Upper lobe of left lung (tissue), 6 donors: ENCODE measurements at regions not wholly inside any gene's neighbourhood (a gene's known extent, or its start where the extent isn't known, plus 50 kb on each side); places are given as distances from the start of the nearest gene placed in this dataset.

Source experiments
- ATAC-seq, 2 donors: fragments of 200-7000 bp; cut with Tn5 transposase; one replicate each; pipeline ENCODE4 v1.9.1; 2022; ENCODE audit warnings: mild to moderate bottlenecking in 2 of 2, moderate library complexity in 2 of 2; ENCODE audit not compliant: low FRiP score in 2 of 2
- DNase-seq, 2 donors: peaks; one replicate each; pipeline ENCODE4 v3.0.0-alpha.2; 2019 to 2020
- H3K27ac ChIP-seq, 4 donors: fragments of 200-600 bp; sonication (generic); one replicate each; pipeline ENCODE4 v1.5.1; 2016 to 2019
- H3K27me3 ChIP-seq, 4 donors: fragments of 200-600 bp; sonication (generic); one replicate each; pipeline ENCODE4 v1.5.1; 2017 to 2019
- H3K36me3 ChIP-seq, 4 donors: fragments of 200-600 bp; sonication (generic); one replicate each; pipeline ENCODE4 v1.5.1; 2016 to 2019
- H3K4me1 ChIP-seq, 4 donors: fragments of 200-600 bp; sonication (generic); one replicate each; pipeline ENCODE4 v1.5.1; 2018 to 2019
- H3K4me3 ChIP-seq, 4 donors: fragments of 200-600 bp; sonication (generic); one replicate each; pipeline ENCODE4 v1.5.1; 2017 to 2019; ENCODE audit warnings: mild to moderate bottlenecking in 2 of 4, moderate library complexity in 1 of 4
- H3K9me3 ChIP-seq, 4 donors: fragments of 200-600 bp; sonication (generic); one replicate each; pipeline ENCODE4 v1.5.1; 2018 to 2019
- CTCF ChIP-seq, 6 experiments: fragments of 450-650 bp in 4 of 6; fragments of 200-600 bp in 2 of 6; sonication (generic) in 2 of 6; IDR thresholded peaks; one replicate each; pipeline ENCODE4 v1.5.1; 2016 to 2019; ENCODE audit warnings: antibody characterized with exemption in 6 of 6
- EP300 ChIP-seq, 4 donors: sonication (generic); formaldehyde crosslinking; IDR thresholded peaks; one replicate each; pipeline ENCODE4 v1.5.1; 2017; ENCODE audit warnings: antibody characterized with exemption in 4 of 4, control low read depth in 2 of 4
- POLR2A ChIP-seq, 4 donors: fragments of 450-650 bp; IDR thresholded peaks; one replicate each; pipeline ENCODE4 v1.5.1; 2016 to 2017; ENCODE audit warnings: antibody characterized with exemption in 4 of 4, mild to moderate bottlenecking in 2 of 4
- POLR2AphosphoS5 ChIP-seq, 2 donors: sonication (generic); formaldehyde crosslinking; IDR thresholded peaks; one replicate each; pipeline ENCODE4 v1.5.1; 2017; ENCODE audit warnings: antibody characterized with exemption in 2 of 2
- WGBS, 2 donors: methylation state at CpG; one replicate each; pipeline ENCODE4 v1.1.5; 2017 to 2018; 5-methylcytosine and 5-hydroxymethylcytosine counted together
- donor health status: DM: no; HTN: no; CAD: no; lungs with moderate emphysema.
- donor health status: DM: no; HTN: yes; CAD: no; lungs with severe emphysema.

DNA sequence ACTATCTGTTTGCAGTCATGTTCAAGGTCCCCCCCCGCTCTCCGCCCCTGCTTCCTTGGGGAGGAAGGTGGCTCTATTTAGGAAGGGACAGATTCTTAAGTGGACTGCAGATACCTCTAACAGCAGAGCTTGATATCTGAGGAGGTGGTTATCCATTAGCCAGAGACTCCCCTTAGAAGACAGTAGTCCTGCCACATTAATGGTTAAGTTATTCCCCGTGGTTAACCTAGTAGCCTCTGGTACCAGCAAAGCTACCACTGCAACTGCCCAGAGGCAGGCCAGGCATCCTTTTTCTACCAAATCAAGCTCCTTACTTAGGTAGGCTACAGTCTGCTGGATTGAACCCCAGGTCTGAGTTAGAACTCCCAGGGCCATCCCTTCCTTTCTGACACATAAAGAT, 162.1 kb upstream of the AVPR1A start:
- H3K36me3 ChIP-seq = no peaks in the 10 kb centered on the region
- peaks cover 0 to 7% (median 0%) of the 10 kb centered on the region in 4 donors for H3K9me3 ChIP-seq
- no peak for TF ChIP-seq EP300 (IDR thresholded peaks at IDR 0.05)
- TF ChIP-seq POLR2A (IDR thresholded peaks at IDR 0.05) = no peak
- no peak for TF ChIP-seq CTCF (IDR thresholded peaks at IDR 0.05)
- TF ChIP-seq POLR2AphosphoS5 (IDR thresholded peaks at IDR 0.05) = no peak
- H3K4me3 ChIP-seq = no peak overlapping the region
- DNase-seq (no peak), ATAC-seq (no peak)
- no peaks in the 10 kb centered on the region for H3K4me1 ChIP-seq
- no peaks in the 10 kb centered on the region for H3K27me3 ChIP-seq
- H3K27ac ChIP-seq = no peak overlapping the region
- 92 to 100% methylated on average over 3 of the region's 3 CpGs for WGBS, 2 donors

GRCh38 chr12:63308671-63309070, 157.7 kb upstream of the AVPR1A start:
- TF ChIP-seq POLR2A (IDR thresholded peaks at IDR 0.05) = no peak
- no peak for TF ChIP-seq POLR2AphosphoS5 (IDR thresholded peaks at IDR 0.05)
- TF ChIP-seq EP300 (IDR thresholded peaks at IDR 0.05) = no peak
- no peak for TF ChIP-seq CTCF (IDR thresholded peaks at IDR 0.05)
- Histone ChIP-seq H3K36me3 (no peaks in the 10 kb centered on the region), H3K27ac (no peak overlapping the region), H3K4me3 (no peak overlapping the region), H3K27me3 (no peaks in the 10 kb centered on the region), H3K4me1 (no peaks in the 10 kb centered on the region), H3K9me3 (peaks cover 0 to 7% (median 0%) of the 10 kb centered on the region in 4 donors)
- DNase-seq (no peak), ATAC-seq (no peak)
- WGBS, 2 donors = 64 to 67% methylated on average over 3 of the region's 3 CpGs

- TF ChIP-seq CTCF (IDR thresholded peaks at IDR 0.05) (no peak), POLR2A (IDR thresholded peaks at IDR 0.05) (no peak), EP300 (IDR thresholded peaks at IDR 0.05) (no peak), POLR2AphosphoS5 (IDR thresholded peaks at IDR 0.05) (no peak)
Observed at GRCh38 chr12:63307849-63308248, 156.8 kb upstream of the AVPR1A start.

DNA sequence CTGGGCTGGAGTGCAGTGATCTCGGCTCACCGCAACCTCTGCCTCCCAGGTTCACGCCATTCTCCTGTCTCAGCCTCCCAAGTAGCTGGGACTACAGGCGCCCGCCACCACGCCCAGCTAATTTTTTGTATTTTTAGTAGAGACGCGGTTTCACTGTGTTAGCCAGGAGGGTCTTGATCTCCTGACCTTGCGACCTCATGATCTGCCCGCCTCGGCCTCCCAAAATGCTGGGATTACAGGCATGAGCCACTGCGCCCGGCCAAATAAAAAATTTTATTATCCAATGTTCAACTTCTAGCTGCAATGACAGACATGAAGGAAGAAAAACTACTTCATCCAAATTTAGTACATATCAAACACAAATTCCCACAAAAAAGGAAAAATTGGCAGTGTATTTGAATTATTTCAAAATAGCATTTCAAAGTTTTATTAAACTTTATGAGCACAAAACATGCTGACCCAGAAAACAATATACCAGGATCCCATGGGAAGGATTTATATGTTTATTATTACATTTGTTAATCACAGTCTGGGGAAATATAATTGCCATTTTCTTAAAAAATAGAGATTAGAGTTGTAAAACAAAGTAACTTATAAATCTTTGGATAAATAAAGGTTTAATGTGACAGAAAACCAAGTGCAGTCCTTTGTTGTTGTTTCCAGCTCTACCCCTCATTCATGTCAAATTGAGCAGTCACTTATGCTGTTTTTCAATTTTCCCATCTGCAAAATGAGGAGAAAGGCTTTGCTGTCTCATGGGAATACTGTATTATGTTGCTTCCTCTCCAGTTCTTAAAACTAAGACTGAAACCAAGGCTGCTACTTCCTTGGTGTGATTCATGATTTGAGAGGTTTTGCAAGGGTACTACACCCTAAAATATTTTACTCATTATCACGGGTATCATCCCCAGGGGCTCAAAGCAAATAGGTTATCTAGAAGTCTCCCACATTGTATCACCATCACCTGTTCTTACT, 155.2 kb upstream of the AVPR1A start:
- Histone ChIP-seq H3K27me3 (no peaks in the 10 kb centered on the region), H3K27ac (no peak overlapping the region), H3K9me3 (peaks cover 0 to 7% (median 0%) of the 10 kb centered on the region in 4 donors), H3K4me3 (no peak overlapping the region), H3K36me3 (no peaks in the 10 kb centered on the region), H3K4me1 (no peaks in the 10 kb centered on the region)
- DNase-seq (no peak), ATAC-seq (no peak)
- 87 to 90% methylated on average over 14 of the region's 14 CpGs for WGBS, 2 donors
- no peak for TF ChIP-seq POLR2AphosphoS5 (IDR thresholded peaks at IDR 0.05)
- no peak for TF ChIP-seq EP300 (IDR thresholded peaks at IDR 0.05)
- no peak for TF ChIP-seq CTCF (IDR thresholded peaks at IDR 0.05)
- no peak for TF ChIP-seq POLR2A (IDR thresholded peaks at IDR 0.05)

More at GRCh38 chr12:63307849-63308248, 156.8 kb upstream of the AVPR1A start:
- Histone ChIP-seq H3K27ac (no peak overlapping the region), H3K36me3 (no peaks in the 10 kb centered on the region), H3K27me3 (no peaks in the 10 kb centered on the region), H3K4me1 (no peaks in the 10 kb centered on the region), H3K9me3 (peaks cover 0 to 7% (median 0%) of the 10 kb centered on the region in 4 donors), H3K4me3 (no peak overlapping the region)
- 90 to 91% methylated on average over 8 of the region's 8 CpGs for WGBS, 2 donors
- DNase-seq (no peak), ATAC-seq (no peak)
